ENCODE measurements at regions not wholly inside any gene's neighbourhood (a gene's known extent, or its start where the extent isn't known, plus 50 kb on each side); places are given as distances from the start of the nearest gene placed in this dataset.

DNA sequence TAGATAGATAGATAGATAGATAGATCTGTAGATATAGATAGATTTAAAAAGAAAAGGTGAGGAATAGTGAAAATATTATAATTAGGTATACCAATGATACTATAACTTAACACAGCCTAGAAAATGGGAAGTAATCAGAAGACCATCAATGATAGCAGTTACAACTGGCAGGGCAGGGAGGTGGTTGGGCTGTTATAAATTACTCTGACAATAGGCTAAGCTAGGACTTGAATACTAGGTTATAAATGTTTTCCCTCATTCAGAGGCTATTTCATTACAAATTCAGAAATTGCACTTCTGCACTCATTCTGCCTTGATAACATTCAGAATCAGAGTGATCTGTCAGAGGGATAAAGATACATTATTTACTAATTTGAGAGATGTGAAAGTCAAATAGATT lies 273.4 kb upstream of the PLD5 start:
- TF ChIP-seq EP300 (IDR thresholded peaks at IDR 0.05; ENCODE audit: borderline replicate concordance in 1 of 2, control insufficient read depth in 1 of 2, low read depth in 2 of 2, low read length in 2 of 2) = no peak
- TF ChIP-seq GATAD2B (conservative IDR thresholded peaks at IDR 0.05; ENCODE audit: low read depth) = no peak
- no peak for TF ChIP-seq TCF12 (IDR thresholded peaks at IDR 0.05; ENCODE audit: low read depth, low read length)
- no peak for TF ChIP-seq RBBP5 (conservative IDR thresholded peaks at IDR 0.05)
- TF ChIP-seq, protein P1, sequence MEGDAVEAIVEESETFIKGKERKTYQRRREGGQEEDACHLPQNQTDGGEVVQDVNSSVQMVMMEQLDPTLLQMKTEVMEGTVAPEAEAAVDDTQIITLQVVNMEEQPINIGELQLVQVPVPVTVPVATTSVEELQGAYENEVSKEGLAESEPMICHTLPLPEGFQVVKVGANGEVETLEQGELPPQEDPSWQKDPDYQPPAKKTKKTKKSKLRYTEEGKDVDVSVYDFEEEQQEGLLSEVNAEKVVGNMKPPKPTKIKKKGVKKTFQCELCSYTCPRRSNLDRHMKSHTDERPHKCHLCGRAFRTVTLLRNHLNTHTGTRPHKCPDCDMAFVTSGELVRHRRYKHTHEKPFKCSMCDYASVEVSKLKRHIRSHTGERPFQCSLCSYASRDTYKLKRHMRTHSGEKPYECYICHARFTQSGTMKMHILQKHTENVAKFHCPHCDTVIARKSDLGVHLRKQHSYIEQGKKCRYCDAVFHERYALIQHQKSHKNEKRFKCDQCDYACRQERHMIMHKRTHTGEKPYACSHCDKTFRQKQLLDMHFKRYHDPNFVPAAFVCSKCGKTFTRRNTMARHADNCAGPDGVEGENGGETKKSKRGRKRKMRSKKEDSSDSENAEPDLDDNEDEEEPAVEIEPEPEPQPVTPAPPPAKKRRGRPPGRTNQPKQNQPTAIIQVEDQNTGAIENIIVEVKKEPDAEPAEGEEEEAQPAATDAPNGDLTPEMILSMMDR (IDR thresholded peaks at IDR 0.05 in 2 of 3, conservative IDR thresholded peaks at IDR 0.05 in 1 of 3; ENCODE audit: control insufficient read depth in 2 of 3, extremely low read depth in 1 of 3, insufficient read depth in 1 of 3, low read depth in 3 of 3, low read length in 3 of 3) = no peak
- no peak for TF ChIP-seq CHD2 (IDR thresholded peaks at IDR 0.05; ENCODE audit: borderline replicate concordance, low read depth, low read length)
- no peak for TF ChIP-seq POLR2A (IDR thresholded peaks at IDR 0.05; ENCODE audit: low read depth, low read length)
- no peak for TF ChIP-seq IKZF1 (conservative IDR thresholded peaks at IDR 0.05)
- no peak for TF ChIP-seq CHD4 (IDR thresholded peaks at IDR 0.05)
- no peak for TF ChIP-seq SIX5 (IDR thresholded peaks at IDR 0.05; ENCODE audit: low read depth, low read length, severe bottlenecking)
- TF ChIP-seq TCF7 (IDR thresholded peaks at IDR 0.05; ENCODE audit: borderline replicate concordance) = no peak
- no peak for TF ChIP-seq POLR2AphosphoS5 (IDR thresholded peaks at IDR 0.05; ENCODE audit: low read length)

Data from GM12878 (cell line).